HG02973 (cell line): ENCODE measurements at regions not wholly inside any gene's neighbourhood (a gene's known extent, or its start where the extent isn't known, plus 50 kb on each side); places are given as distances from the start of the nearest gene placed in this dataset.

Source experiments
- ATAC-seq: cut with Tn5 transposase; IDR thresholded peaks from one replicate; pipeline ENCODE4 v1.9.1; 2021; ENCODE audit warnings: moderate library complexity; ENCODE audit not compliant: unreplicated experiment

- no peak for ATAC-seq
These were observed 553.7 kb downstream of the USP25 start for GRCh38 chr21:16283516-16283915.

- ATAC-seq, result no peak
These were observed 555.9 kb downstream of the USP25 start for GRCh38 chr21:16285605-16286126.

DNA sequence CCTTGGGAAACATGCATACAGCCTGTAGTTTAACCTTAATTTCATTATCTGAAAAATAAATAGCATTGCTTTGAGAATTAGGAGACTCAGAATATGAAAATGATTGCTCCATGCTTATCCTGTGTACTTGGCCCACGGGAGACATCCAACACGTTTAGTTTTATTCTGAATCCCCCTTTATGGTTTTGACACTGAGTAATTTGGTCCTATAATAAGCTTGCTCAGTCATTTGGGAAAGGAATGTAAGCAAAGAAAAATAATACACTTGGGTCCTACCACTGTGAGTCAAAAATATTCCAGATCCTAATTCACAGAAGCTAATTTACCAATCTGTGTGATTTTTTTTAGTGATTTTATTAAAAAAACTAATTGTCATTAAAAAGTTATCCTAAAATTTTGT is 557.3 kb downstream of the USP25 start:
- ATAC-seq, result no peak

DNA sequence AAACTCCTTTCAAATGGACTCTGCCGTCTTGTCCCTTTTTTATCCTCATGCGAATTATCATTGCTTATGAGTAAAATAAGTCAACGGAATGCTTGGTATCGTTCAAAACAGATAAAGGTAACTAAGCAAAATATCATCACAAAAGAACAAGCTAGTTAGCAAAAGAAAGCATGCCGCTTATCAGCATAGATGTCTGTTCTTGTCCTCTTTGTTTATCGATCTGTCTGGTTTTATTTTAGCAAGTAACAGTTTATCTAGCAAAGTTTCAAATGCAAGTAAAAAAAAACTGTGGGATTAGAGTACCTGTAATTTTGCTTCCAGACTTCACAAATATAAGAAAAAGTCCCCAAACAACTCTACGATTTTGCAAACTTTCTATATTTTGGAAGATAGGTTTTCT is 561.5 kb downstream of the USP25 start:
- ATAC-seq, result no peak

GRCh38 chr21:16294128-16294527 is 564.3 kb downstream of the USP25 start:
- ATAC-seq, result no peak

DNA sequence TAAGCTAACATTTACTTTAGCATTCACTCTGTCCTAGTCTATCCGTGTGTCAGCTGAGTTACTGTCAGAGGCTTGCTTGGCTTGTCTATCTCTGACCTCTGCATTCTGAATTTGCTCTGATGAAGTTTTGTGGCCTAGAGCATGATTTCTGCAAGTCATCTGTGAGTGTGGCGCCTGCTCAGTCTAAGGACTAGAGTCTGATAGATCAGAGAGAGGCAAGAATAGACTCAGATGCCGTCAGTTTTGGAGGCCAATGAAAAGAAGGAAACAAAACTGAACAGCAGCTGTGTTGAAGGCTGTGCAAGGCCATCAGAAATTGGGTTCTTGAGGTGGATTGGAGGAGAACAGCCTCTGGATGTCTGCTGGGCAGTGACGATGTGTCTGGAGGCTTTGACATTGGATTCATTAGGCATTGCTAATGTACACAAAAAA is 573.1 kb downstream of the USP25 start:
- no peak for ATAC-seq

GRCh38 chr21:16304174-16305095 is 574.7 kb downstream of the USP25 start:
- ATAC-seq, result no peak

DNA sequence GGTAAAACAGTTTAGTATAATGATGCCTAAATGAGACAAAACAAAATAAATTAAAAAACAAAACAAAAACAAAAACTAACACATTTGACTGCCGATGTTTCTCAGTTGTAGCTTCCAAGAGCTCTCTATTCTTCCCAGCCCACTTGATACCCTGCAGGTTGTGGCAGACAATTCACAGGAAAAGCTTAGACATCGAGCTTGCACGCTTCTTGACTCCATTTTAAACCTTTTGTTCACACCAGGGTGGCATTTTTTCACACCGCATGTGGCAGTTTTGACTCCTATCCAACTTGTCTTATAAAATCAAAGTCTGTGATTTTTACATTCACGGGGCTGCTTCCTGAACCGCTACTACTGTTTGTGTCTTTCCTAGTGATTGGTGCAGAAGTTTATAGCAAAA is 575.9 kb downstream of the USP25 start:
- no peak for ATAC-seq

DNA sequence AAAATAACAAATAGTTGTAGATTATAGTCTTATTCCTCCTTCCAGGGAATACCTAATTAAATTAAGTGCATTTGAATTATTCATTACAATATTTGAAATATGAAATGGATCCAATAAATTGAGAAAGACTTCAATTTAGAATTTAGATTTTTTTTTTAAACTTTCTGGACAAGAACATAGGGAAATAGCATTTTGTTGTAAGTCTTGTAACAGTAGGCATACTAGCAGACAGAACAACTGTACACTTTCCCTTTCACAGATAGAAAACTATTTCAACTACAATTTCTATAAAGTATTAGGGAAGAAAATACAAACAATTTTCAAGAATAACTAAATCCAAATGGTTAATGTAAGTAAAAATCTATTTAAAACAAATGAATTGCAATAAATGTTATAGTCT is 577.5 kb downstream of the USP25 start:
- ATAC-seq, result no peak

GRCh38 chr21:16308269-16308668 is 578.5 kb downstream of the USP25 start:
- no peak for ATAC-seq

- ATAC-seq, result no peak
These were observed 579.6 kb downstream of the USP25 start for GRCh38 chr21:16309250-16309971.

DNA sequence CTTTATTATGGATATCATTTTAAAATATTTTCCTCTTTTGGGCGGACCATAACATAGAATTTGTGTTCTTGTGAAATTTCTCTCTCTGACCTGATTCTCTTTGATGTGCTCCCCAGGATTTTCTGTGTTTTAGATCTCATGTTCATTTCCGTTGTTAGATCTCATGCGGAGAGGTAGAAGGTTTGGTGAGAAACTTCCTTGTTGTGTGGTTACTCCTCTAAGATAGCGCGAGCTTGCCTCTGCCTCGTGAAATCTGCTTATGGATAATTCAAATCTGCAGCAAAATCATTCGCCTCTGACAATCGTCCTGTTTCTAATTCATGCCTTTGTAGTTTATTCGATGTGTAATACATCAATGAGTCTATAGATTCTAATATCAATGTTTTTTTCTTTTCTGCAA is 580.4 kb downstream of the USP25 start:
- ATAC-seq, result no peak

GRCh38 chr21:16311229-16311628 is 581.4 kb downstream of the USP25 start:
- no peak for ATAC-seq

DNA sequence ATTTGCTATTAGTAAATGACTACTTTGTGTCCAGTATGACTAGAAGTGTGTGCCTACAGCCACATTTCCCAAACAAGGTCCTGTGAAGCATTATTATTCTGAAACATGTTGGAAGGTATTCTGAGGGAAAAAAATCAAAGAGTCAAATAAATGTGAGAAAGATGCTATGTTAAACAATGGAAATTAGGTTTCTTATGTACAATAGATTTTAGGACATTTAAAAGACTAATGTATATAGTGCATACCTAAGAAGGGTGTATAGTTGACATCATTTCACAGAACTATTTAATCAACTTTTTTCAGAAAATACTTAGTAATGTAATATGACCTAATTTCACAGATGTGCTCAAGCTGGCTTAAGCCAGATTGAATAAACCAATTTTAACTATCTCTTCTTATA is 582.5 kb downstream of the USP25 start:
- ATAC-seq, result no peak

DNA sequence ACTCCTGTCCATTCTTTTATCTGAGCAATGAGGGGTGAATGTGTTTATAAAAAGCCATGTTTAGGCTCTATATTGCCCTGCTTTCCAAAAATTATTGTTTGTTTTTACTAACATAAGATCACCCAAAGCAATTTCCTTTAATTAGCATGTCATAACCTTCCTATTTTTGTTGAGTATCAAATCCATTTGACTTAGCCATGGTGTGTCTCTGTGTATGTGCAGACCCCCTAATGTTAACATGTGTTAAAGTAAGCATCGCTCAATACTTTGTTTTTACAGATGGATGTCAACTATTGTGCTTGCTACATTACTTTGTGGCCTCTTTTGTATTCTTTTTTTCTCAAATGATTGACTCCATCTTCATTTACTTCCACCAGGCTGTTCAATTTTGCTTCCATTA is 585.4 kb downstream of the USP25 start:
- ATAC-seq, result no peak

DNA sequence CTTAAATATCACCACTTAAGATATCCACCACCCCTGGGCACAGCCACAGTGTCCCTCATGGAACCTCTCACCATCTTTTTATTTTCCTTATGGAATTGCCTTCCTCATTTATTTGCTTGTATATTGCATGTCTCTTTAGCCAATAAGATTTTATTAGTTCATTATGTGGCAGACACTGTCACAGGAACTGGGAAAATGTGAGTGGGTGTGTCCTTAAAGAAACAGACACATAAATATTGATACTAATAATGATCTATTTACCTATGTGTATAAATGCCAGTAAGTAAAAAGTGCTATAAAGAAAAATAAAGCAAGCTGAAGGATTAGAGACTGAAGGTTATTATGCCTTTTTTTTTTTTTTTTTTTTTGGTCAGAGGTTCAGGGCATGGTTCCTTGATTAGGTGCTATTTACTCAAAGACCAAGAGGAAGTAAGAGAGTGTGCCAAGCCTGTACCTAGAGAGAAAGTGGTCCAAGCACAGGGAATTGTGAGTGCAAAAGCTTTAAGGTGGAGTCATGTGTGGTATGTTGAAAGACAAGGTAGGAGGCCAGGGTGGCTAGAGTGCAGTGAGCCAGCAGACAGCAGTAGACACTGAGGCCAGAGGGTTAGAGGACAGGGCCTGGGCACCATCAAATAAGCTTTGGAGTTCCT is 589.0 kb downstream of the USP25 start:
- ATAC-seq, result no peak

DNA sequence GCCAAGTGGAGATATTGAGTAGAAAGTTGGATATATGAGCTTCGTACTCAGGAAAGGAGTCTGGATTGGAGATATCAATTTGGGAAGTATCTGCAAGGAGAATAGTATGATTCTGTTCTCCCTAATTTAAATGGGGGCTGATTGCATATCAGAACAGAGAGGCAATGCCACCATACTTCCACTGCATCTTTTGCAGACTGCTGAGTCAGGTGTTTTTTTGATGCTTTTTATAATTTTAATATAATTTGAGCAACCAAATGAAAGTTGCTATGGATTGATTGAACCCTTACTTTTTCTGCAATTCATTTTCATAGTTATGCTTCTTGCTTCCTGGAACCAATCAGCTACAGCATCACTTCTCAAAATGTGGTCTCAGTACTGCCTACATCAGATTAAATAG is 590.3 kb downstream of the USP25 start:
- no peak for ATAC-seq

DNA sequence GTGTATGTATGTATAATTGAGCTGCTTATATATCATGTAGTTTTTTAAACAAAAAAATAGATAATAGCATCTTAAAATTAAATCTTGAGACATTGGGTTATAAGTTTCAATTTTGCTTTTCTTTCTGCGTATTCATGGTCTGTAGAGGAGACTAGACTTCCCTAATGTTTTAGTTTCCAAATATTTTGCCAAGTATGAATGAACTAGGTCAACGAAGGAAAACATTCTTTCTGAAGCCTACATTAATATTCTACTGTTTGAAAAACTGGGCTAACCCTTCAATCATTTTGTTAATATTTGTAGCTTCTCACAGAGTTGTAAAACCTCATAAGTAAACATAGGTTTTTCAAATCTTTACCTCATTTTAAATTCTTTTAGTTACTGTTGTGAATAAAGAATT is 592.7 kb downstream of the USP25 start:
- no peak for ATAC-seq

GRCh38 chr21:16323596-16323995 is 593.8 kb downstream of the USP25 start:
- no peak for ATAC-seq

- no peak for ATAC-seq
These were observed 594.8 kb downstream of the USP25 start for GRCh38 chr21:16324630-16325029.

DNA sequence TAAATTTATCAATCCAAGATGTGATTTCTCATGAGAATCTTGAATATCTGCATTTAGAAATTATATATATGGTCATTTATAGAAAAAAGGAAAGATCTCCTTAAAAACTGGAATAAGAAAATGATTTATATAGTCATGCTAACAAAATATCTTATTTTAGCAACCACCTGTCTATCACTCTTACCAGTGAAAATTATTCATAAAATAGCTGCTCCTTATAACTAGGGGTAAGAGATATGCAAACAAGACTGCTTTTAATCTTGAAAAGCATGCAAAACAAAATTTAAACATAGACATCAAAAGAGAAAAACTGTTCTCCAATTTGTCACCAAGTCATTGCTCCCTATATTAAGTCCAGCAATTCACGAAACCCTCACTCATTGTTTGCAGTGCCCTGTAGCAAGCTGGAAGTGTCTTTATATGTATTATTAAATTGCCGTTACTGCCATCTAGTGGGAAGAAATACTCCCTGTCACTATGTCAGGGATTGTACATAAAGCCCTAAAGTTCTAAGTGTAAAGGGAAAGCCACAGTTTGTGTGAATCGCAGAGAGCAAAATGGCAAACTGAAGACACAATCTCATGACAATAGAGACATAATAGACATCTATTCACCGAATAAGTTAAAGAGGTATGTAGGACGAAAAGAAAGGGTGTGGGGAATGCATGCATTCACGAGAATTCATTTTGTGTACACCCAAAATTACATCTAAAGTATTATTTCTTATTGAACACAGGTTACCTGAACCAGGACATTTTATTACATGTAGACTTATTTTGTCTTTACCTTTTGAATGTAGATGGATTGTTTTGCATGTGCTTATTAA is 600.5 kb downstream of the USP25 start:
- peak; percentile 81 for ATAC-seq
